LNCAP (cell line): ENCODE measurements at regions not wholly inside any gene's neighbourhood (a gene's known extent, or its start where the extent isn't known, plus 50 kb on each side); places are given as distances from the start of the nearest gene placed in this dataset.
A peak's percentile ranks its signal among the peaks of the same experiment; 100 is the strongest.

ENCODE experiments used
- CTCF ChIP-seq: fragments of 450-650 bp; IDR thresholded peaks from 2 replicates; pipeline ENCODE4 v1.5.1; 2017; ENCODE audit warnings: mild to moderate bottlenecking

GRCh38 chr12:114935658-114936057 lies 251.7 kb upstream of the TBX3 start:
- TF ChIP-seq CTCF, result peak; percentile 37; the same call in 1 of the 2 replicates

- TF ChIP-seq CTCF, result no peak
Measured at GRCh38 chr12:114933428-114934160, 249.6 kb upstream of the TBX3 start.

DNA sequence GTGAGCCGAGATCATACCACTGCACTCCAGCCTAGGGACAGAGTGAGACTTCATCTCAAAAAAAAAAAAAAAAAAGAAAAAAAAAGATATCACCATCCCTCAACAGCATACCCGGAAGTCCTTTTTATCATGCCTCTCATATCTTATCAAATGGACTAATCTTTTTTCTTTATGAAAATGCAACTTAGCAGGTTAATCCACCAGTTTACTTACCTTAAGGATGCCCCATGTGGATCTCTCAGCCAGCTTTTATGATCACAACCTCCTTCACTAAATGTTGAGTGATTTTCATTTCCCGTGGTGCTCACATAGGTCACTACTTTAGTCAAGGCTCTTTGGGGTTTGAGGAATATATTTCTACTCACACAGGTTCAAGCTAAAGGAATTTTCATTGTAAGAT lies 248.8 kb upstream of the TBX3 start:
- no peak for TF ChIP-seq CTCF

DNA sequence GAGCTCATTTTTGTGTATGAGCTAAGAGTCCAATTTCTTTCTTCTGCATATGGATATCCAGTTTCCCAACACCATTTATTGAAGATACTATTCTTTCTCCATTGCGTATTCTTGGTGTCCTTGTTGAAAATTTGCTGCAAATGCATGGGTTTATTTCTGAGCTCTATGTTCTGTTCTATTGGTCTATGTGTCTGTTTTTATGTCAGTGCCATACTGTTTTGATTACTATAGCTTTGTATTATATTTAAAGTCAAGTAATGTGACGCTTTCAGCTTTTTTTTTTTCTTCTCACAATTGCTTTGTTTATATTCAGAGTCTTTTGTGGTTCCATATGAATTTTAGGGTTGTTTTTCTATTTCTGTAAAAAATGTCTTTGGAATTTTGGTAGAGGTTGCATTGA lies 247.1 kb upstream of the TBX3 start:
- TF ChIP-seq CTCF, result no peak

DNA sequence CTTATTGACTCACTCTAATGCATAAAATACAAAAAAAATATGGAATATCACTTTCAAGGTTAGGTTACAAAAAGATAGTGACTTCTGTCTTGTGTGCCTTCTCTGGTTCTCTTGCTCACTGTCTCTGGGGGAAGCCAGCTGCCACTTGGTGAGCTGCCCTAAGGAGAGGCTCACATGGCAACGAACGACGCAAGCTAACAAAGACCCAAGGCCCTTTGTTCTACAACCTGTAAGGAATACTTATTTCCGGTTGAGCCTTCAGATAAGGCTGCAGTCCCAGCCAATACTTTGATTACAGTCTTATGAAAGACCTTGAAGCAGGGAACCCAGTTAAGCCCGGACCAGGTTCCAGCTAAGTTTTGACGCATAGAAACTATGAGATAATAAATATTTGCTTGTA lies 242.4 kb upstream of the TBX3 start:
- no peak for TF ChIP-seq CTCF

- no peak for TF ChIP-seq CTCF
Measured at GRCh38 chr12:114924946-114925475, 241.0 kb upstream of the TBX3 start.

DNA sequence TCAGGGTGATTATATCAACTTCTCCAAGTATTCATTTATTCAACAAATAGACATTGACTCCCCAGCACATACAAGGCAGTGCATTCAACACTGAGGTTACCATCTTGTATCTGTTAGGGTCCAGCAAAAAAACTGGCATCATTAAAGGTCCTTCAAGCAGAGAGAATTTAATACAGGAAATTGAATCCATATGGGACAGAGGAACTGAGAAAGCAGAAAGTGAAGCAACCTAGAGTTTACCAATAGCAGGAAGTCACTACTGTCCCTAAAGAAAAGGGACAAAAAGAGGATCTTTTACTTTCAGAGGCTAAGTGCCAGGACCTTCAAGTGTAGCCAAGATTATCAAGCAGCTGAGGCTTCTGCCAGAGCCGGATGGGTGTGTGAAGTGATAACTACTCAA lies 237.8 kb upstream of the TBX3 start:
- TF ChIP-seq CTCF, result no peak
